Cardiac fibroblast (primary cell): ENCODE measurements at regions not wholly inside any gene's neighbourhood (a gene's known extent, or its start where the extent isn't known, plus 50 kb on each side); places are given as distances from the start of the nearest gene placed in this dataset.
A peak's percentile ranks its signal among the peaks of the same experiment; 100 is the strongest.

Source experiments
- DNase-seq, 2 donors: peaks; one replicate each; pipeline versions ENCODE4 v3.0.0 to v3.0.0-alpha.2; 2010; ENCODE audit warnings: low read depth in 2 of 2
- H3K4me3 ChIP-seq, 2 donors: replicated peaks in 1 of 2; 1 replicate in 1 of 2; 2 replicates in 1 of 2; pipeline ENCODE4 v1.5.1; 2011; ENCODE audit warnings: low read depth in 2 of 2, low read length in 2 of 2, mild to moderate bottlenecking in 2 of 2, moderate library complexity in 1 of 2
- CTCF ChIP-seq: IDR thresholded peaks from one replicate; pipeline ENCODE4 v1.5.1; 2011; ENCODE audit warnings: low read depth, mild to moderate bottlenecking, low read length, inconsistent platforms

GRCh38 chr17:77425348-77425747 is 284.6 kb downstream of the SEC14L1 start:
- TF ChIP-seq CTCF, result no peak
- peak overlapping the region in 1 of 2 donors; percentile 10 for H3K4me3 ChIP-seq

GRCh38 chr17:77425791-77426641 is 285.2 kb downstream of the SEC14L1 start:
- peak; percentile 79 to 86 for DNase-seq
- peak overlapping the region in 1 of 2 donors; percentile 10 for H3K4me3 ChIP-seq
- TF ChIP-seq CTCF, result no peak

More at GRCh38 chr17:77425348-77425747, 284.6 kb downstream of the SEC14L1 start:
- no peak for DNase-seq

- H3K4me3 ChIP-seq, result no peak overlapping the region
- TF ChIP-seq CTCF, result no peak
- DNase-seq, result no peak
These were observed 286.1 kb downstream of the SEC14L1 start for GRCh38 chr17:77426676-77427386.

GRCh38 chr17:77427391-77427991 is 286.7 kb downstream of the SEC14L1 start:
- DNase-seq, result peak; percentile 83 to 84
- no peak overlapping the region for H3K4me3 ChIP-seq
- no peak for TF ChIP-seq CTCF

- TF ChIP-seq CTCF, result no peak
- DNase-seq, result no peak
- no peak overlapping the region for H3K4me3 ChIP-seq
These were observed 287.4 kb downstream of the SEC14L1 start for GRCh38 chr17:77428020-77428748.

- DNase-seq, result no peak
- no peak for TF ChIP-seq CTCF
- no peak overlapping the region for H3K4me3 ChIP-seq
These were observed 288.1 kb downstream of the SEC14L1 start for GRCh38 chr17:77428749-77429368.
